Bronchial epithelial cell (primary cell): ENCODE measurements at regions not wholly inside any gene's neighbourhood (a gene's known extent, or its start where the extent isn't known, plus 50 kb on each side); places are given as distances from the start of the nearest gene placed in this dataset.

Experiments
- DNase-seq: peaks from one replicate; pipeline ENCODE4 v3.0.0-alpha.2; 2010; ENCODE audit warnings: low read depth
- FAIRE-seq: peaks from 2 replicates; lab custom pipeline; 2011; peaks lifted over from hg19 to GRCh38; lab: Jason Lieb, UNC
- H3K27me3 ChIP-seq: 2 replicates; pipeline ENCODE4 v1.5.1; 2011; ENCODE audit warnings: low read length; ENCODE audit not compliant: control insufficient read depth, insufficient read depth
- H3K36me3 ChIP-seq: 2 replicates; pipeline ENCODE4 v1.5.1; 2011; ENCODE audit warnings: low read length; ENCODE audit not compliant: control insufficient read depth, insufficient read depth
- H3K4me3 ChIP-seq: 2 replicates; pipeline ENCODE4 v1.5.1; 2011; ENCODE audit warnings: mild to moderate bottlenecking, low read depth, low read length, control low read depth
- TF ChIP-seq, protein P1 (sequence below): IDR thresholded peaks from 2 replicates; pipeline ENCODE4 v1.5.1; 2011; ENCODE audit warnings: mild to moderate bottlenecking, moderate library complexity, low read length, control low read depth, inconsistent platforms; ENCODE audit not compliant: insufficient read depth, severe bottlenecking

DNA sequence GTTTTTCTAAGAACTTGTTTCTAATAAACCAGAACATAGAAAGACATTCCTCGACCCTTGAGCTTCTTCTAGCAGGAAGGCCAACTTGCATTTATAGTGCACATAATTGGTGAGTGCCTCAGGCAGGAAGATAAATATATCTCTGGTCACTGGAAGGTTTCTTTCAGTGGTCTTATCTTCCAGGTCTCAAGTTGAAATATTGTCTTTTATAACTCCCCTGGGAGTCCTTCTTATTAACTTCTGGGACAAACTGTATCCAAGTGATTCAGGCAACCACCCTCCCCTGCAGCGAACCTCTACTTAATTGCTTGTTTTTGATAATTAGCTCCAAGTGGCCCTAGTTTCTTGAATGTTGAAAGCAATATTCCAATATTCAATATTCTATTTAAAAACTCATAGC is 346.8 kb upstream of the GOLIM4 start:
- Histone ChIP-seq H3K4me3 (no peak overlapping the region), H3K27me3 (no peaks in the 10 kb centered on the region), H3K36me3 (no peaks in the 10 kb centered on the region)
- TF ChIP-seq, protein P1, sequence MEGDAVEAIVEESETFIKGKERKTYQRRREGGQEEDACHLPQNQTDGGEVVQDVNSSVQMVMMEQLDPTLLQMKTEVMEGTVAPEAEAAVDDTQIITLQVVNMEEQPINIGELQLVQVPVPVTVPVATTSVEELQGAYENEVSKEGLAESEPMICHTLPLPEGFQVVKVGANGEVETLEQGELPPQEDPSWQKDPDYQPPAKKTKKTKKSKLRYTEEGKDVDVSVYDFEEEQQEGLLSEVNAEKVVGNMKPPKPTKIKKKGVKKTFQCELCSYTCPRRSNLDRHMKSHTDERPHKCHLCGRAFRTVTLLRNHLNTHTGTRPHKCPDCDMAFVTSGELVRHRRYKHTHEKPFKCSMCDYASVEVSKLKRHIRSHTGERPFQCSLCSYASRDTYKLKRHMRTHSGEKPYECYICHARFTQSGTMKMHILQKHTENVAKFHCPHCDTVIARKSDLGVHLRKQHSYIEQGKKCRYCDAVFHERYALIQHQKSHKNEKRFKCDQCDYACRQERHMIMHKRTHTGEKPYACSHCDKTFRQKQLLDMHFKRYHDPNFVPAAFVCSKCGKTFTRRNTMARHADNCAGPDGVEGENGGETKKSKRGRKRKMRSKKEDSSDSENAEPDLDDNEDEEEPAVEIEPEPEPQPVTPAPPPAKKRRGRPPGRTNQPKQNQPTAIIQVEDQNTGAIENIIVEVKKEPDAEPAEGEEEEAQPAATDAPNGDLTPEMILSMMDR: no peak
- no peak for FAIRE-seq
- DNase-seq: no peak

DNA sequence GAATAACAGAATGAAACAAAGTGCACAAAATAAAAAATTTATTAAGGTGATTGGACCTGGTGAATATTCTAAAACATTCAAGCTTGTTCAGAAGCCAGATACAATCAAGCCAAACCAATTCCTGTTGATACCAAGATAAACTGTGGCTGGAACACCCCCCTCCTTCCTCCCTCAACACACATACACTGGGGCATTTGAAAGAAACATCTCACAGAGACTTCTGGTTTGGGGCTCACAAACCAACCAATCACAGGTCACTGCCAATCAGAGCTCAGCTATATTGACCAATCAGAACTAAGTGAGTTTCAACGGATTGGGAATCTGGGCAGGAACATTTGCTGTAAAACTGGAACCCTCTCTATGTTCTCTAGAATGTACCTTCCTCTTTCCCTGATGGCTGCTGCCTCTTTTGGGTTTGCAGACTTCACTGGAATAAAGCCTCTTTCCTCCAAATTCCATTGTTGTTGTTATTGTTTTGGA is 340.6 kb upstream of the GOLIM4 start:
- FAIRE-seq (no peak), DNase-seq (no peak)
- TF ChIP-seq, protein P1: no peak
- Histone ChIP-seq H3K4me3 (no peak overlapping the region), H3K27me3 (no peaks in the 10 kb centered on the region), H3K36me3 (no peaks in the 10 kb centered on the region)

DNA sequence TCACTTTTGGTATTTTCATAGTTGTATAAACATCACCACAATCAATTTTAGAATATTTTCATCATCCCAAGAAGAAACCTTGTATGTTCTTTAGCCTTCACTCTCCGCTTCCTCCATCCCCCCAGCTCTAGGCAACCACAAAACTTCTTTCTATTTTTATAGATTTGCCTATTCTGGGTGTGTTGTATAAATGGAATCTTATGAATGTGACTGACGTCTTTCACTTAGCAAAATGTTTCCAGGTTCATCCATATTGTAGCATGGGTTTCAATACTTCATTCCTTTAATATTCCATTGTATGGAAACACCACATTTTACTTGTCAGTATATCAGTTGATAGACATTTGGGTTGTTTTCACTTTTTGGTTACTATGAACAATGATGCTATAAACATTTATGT is 335.8 kb upstream of the GOLIM4 start:
- Histone ChIP-seq H3K27me3 (no peaks in the 10 kb centered on the region), H3K36me3 (no peaks in the 10 kb centered on the region), H3K4me3 (no peak overlapping the region)
- TF ChIP-seq, protein P1: no peak
- DNase-seq (no peak), FAIRE-seq (no peak)

DNA sequence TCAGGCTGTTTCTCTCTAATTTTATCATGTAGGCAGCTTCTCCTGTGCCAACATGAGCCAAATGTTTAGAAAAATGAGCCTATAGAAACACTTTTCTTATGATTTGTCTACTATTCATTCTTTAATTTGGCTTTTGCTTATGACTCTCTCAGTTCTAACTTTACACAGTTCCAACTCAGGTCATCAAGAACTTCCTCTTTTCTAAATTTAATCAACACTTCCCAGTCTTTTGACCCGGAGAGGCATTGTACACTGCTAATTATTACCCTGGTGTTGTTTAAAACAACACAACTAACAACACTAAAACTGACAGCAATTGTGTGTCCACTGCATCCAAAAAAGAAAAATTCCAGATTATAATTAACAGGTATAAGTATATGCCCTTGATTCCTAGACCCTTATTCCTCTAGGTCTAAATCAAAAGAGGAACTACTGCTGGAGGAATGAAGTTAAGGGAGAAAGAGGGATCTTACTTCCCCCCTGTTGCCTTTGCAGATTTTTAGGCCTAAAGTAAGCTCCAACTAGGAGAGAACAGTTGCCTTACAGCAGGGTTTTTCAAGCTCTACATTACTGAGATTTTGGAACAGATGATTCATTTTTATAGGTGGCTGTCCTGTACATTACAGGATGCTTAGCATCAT is 332.2 kb upstream of the GOLIM4 start:
- FAIRE-seq: no peak
- Histone ChIP-seq H3K4me3 (no peak overlapping the region), H3K36me3 (no peaks in the 10 kb centered on the region), H3K27me3 (no peaks in the 10 kb centered on the region)
- DNase-seq: no peak
- TF ChIP-seq, protein P1: no peak

DNA sequence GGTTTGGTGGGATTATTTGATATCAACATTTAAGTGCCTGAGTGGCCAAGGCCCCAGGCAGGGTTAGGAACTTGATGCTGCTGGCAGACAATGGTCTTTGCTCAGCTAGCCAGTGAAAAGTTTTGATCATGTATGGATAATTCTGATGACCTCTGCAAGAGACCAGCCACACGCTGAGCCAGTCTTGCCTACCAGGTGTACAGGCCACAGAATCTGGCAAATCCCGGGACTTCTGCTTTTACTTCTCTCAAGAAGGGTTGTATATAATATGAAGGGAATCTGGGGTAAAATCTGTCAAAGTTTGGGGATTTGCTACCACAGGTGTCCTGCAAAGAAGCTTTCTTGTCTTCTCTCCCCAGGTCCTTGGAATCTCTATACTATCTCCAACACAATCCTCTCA is 331.4 kb upstream of the GOLIM4 start:
- TF ChIP-seq, protein P1: no peak
- Histone ChIP-seq H3K4me3 (no peak overlapping the region), H3K36me3 (no peaks in the 10 kb centered on the region), H3K27me3 (no peaks in the 10 kb centered on the region)
- DNase-seq (no peak), FAIRE-seq (no peak)

DNA sequence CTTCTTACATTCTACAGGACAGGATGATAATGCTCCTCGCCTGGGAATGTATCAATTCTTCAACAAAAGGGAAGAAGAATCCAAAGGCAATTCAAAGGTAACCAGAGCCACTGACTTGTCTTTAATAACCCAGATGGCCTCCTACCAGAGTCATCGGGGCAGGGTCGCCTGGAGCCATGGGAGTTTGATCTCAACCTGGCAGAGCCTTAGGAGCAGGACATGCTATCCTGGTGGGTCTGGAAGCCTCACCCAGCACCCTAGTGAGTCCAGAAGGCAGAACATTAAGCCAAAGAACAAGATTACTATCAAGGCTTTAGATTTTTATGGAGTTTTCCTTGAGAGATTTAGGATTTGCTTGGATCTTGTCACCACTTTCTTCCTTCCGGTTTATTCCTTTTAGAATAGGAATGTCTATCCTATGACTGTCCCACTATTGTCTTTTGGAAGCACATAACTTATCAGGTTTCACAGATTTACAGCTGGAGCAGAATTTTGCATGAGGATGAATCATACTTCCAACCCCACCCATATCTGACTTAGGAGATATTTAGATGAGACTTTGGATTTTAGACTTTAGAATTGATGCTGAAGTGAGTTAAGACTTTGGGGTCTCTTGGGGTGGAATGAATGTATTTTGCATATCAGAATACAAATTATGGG is 330.3 kb upstream of the GOLIM4 start:
- FAIRE-seq (no peak), DNase-seq (peak; percentile 58)

More for the DNA sequence above, 330.3 kb upstream of the GOLIM4 start:
- H3K36me3 ChIP-seq: no peaks in the 10 kb centered on the region
- H3K27me3 ChIP-seq: no peaks in the 10 kb centered on the region
- TF ChIP-seq, protein P1: no peak
- H3K4me3 ChIP-seq: no peak overlapping the region
